HG03135 (cell line): ENCODE measurements at regions not wholly inside any gene's neighbourhood (a gene's known extent, or its start where the extent isn't known, plus 50 kb on each side); places are given as distances from the start of the nearest gene placed in this dataset.
A peak's percentile ranks its signal among the peaks of the same experiment; 100 is the strongest.
"Not testable (repeated sequence)": the region's sequence is repeated elsewhere in the genome, so short reads cannot be mapped to it uniquely, and the experiment has no call there.

ENCODE experiments used
- ATAC-seq: cut with Tn5 transposase; IDR thresholded peaks from one replicate; pipeline ENCODE4 v1.9.1; 2021; ENCODE audit warnings: mild to moderate bottlenecking, moderate library complexity; ENCODE audit not compliant: unreplicated experiment

GRCh38 chr12:89878950-89879349, 170.3 kb upstream of the ATP2B1 start:
- ATAC-seq: no peak

GRCh38 chr12:89878327-89878726, 169.7 kb upstream of the ATP2B1 start:
- ATAC-seq: no peak

GRCh38 chr12:89877671-89878070, 169.0 kb upstream of the ATP2B1 start:
- ATAC-seq: no peak

- no peak for ATAC-seq
Measured at GRCh38 chr12:89877136-89877535, 168.5 kb upstream of the ATP2B1 start.

- ATAC-seq: no peak
Measured at GRCh38 chr12:89875809-89876208, 167.2 kb upstream of the ATP2B1 start.

GRCh38 chr12:89875225-89875624, 166.6 kb upstream of the ATP2B1 start:
- no peak for ATAC-seq

- no peak for ATAC-seq
Measured at GRCh38 chr12:89874146-89874545, 165.5 kb upstream of the ATP2B1 start.

- ATAC-seq: no peak
Measured at GRCh38 chr12:89873745-89874144, 165.1 kb upstream of the ATP2B1 start.

GRCh38 chr12:89872922-89873630, 164.4 kb upstream of the ATP2B1 start:
- ATAC-seq: no peak

GRCh38 chr12:89870413-89871184, 162.0 kb upstream of the ATP2B1 start:
- ATAC-seq: no peak

GRCh38 chr12:89867611-89868010, 159.0 kb upstream of the ATP2B1 start:
- not testable (repeated sequence) for ATAC-seq

GRCh38 chr12:89864411-89864810, 155.8 kb upstream of the ATP2B1 start:
- ATAC-seq: no peak

- ATAC-seq: peak; percentile 42
Measured at GRCh38 chr12:89863968-89864367, 155.3 kb upstream of the ATP2B1 start.

GRCh38 chr12:89863493-89863938, 154.9 kb upstream of the ATP2B1 start:
- peak; percentile 79 for ATAC-seq

GRCh38 chr12:89862511-89863445, 154.1 kb upstream of the ATP2B1 start:
- ATAC-seq: peak; percentile 53

GRCh38 chr12:89861086-89861485, 152.4 kb upstream of the ATP2B1 start:
- ATAC-seq: no peak

- no peak for ATAC-seq
Measured at GRCh38 chr12:89859508-89860220, 151.0 kb upstream of the ATP2B1 start.

GRCh38 chr12:89858718-89859117, 150.1 kb upstream of the ATP2B1 start:
- no peak for ATAC-seq

GRCh38 chr12:89857652-89858274, 149.1 kb upstream of the ATP2B1 start:
- no peak for ATAC-seq

GRCh38 chr12:89856431-89856830, 147.8 kb upstream of the ATP2B1 start:
- peak; percentile 80 for ATAC-seq
